ENCODE measurements at regions not wholly inside any gene's neighbourhood (a gene's known extent, or its start where the extent isn't known, plus 50 kb on each side); places are given as distances from the start of the nearest gene placed in this dataset.

DNA sequence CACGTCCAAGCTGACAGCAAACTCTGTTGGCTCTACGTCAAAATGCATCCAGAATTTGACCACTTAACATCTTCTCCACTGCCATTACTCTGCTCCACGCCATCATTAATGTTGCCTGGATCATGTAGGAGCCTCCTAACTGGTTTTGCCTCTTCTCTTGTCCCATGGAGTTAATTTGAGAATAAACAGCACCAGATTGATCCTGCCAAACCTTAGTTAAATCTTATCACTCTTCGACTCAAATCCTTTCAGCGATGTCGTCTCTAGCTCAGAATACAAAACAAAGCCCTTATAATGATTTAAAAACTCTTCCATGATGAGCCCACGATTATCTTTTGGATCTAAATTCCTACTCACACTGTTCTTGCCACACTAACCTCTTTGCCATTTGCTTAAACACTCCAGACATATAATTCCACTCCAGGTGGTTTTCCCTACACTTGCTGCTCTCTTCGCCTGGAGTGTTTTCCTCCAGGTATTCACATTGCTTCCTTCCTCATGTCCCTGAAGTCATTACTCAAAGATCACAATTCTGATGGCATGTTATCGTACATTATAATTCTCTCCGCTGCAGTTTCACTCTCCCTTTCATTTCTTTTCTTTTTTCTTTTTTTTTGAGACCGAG, 90.7 kb upstream of the KCNK2 start:
- no peak overlapping the region for H3K4me3 ChIP-seq (ENCODE audit: low read depth, low read length)
- no peak for DNase-seq (ENCODE audit: low read depth)
- TF ChIP-seq, protein P1, sequence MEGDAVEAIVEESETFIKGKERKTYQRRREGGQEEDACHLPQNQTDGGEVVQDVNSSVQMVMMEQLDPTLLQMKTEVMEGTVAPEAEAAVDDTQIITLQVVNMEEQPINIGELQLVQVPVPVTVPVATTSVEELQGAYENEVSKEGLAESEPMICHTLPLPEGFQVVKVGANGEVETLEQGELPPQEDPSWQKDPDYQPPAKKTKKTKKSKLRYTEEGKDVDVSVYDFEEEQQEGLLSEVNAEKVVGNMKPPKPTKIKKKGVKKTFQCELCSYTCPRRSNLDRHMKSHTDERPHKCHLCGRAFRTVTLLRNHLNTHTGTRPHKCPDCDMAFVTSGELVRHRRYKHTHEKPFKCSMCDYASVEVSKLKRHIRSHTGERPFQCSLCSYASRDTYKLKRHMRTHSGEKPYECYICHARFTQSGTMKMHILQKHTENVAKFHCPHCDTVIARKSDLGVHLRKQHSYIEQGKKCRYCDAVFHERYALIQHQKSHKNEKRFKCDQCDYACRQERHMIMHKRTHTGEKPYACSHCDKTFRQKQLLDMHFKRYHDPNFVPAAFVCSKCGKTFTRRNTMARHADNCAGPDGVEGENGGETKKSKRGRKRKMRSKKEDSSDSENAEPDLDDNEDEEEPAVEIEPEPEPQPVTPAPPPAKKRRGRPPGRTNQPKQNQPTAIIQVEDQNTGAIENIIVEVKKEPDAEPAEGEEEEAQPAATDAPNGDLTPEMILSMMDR (IDR thresholded peaks at IDR 0.05; ENCODE audit: insufficient read depth, low read depth, low read length), result no peak

DNA sequence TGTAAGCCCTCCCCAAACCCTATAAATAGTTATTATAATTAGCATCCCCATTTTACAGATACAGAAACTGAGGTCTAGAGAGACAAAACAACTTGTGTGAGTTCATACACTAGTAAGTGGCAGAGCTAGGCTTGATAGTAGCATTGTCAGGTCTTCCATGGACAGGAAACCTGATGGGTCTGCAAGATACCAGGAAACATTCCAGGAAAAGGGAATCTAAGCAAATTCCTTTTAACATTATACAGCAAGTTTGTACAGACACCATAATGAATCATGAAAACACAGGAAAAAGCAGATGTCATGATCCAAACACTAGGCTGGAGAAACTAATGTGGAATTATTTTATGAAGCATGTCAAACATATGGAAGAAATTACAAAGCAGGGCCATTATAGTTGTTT, 89.1 kb upstream of the KCNK2 start:
- TF ChIP-seq, protein P1 (IDR thresholded peaks at IDR 0.05; ENCODE audit: insufficient read depth, low read depth, low read length), result no peak

DNA sequence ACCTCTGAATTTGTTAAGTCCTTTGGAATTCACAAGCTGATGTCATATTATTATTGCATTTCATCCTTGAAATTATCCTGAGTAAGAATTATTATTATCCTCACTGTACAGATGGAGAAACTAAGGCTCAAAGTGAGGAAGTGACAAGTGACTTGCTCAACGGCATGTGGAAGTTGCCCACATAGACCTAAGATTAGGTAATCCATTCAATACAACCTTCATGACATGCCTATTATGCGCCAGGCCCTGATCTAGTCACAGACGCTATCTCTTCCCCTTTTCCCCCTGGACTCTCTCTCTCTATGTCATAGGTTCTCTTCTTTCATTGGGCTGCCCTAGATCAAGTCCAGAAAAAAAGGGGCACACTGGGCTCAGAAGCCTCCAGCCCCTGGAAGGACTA, 84.9 kb upstream of the KCNK2 start:
- TF ChIP-seq, protein P1 (IDR thresholded peaks at IDR 0.05; ENCODE audit: insufficient read depth, low read depth, low read length), result no peak
- no peak for DNase-seq (ENCODE audit: low read depth)
- no peak overlapping the region for H3K4me3 ChIP-seq (ENCODE audit: low read depth, low read length)

More for the DNA sequence above, 89.1 kb upstream of the KCNK2 start:
- DNase-seq (ENCODE audit: low read depth), result no peak
- H3K4me3 ChIP-seq (ENCODE audit: low read depth, low read length), result no peak overlapping the region

DNA sequence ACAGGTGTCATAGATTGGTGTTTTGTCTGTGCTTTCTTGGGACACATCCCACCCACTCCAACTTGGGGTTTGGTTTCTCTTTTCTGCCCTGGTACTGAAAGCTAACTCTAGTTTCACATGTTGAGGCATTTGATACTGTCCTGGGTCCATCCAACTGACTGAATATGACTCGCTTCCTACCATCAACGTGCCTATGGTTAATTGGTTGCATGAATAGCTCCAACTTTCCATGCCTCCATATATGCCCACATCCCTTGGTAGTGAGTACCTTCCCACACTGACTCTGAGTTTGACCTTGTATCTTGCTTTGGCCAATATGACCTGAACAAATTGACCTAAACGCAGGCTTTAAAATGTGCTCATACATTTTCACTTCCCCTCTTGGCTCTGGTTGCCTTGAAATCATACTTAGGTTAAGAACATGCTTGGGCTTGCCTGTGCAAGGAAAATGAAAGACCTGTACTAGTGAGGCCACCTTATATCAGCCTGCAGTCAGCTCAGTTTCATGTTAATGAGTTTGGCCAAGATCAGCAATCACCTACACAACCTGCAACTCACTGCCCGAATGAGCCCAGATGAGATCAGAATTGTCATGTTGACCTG, 81.0 kb upstream of the KCNK2 start:
- TF ChIP-seq, protein P1 (IDR thresholded peaks at IDR 0.05; ENCODE audit: insufficient read depth, low read depth, low read length), result no peak
- DNase-seq (ENCODE audit: low read depth), result no peak
- no peak overlapping the region for H3K4me3 ChIP-seq (ENCODE audit: low read depth, low read length)

DNA sequence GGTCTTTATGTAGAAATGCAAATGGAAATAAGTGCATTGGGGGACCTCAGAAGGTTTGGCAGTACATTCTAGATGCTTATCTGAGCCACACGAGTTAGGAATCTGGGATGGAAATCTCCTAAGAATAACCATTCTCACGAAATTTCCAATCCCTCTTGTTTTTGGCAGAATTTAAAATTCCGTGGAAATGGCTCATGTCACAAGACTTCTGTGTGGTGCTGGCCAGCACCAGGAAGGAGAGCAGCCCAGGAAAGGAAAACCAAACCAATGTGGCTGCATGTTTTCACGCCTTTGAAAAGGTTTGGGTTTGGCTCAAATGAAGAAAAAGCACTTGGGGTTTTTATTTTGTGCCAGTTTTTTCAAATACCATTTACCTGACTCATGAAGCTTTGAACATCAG, 80.1 kb upstream of the KCNK2 start:
- peak; percentile 68 for DNase-seq (ENCODE audit: low read depth)

GRCh38 chr1:215003686-215004085, 78.9 kb upstream of the KCNK2 start:
- no peak for DNase-seq (ENCODE audit: low read depth)
- H3K4me3 ChIP-seq (ENCODE audit: low read depth, low read length), result no peak overlapping the region
- TF ChIP-seq, protein P1 (IDR thresholded peaks at IDR 0.05; ENCODE audit: insufficient read depth, low read depth, low read length), result no peak

More for the DNA sequence above, 80.1 kb upstream of the KCNK2 start:
- TF ChIP-seq, protein P1 (IDR thresholded peaks at IDR 0.05; ENCODE audit: insufficient read depth, low read depth, low read length), result no peak
- no peak overlapping the region for H3K4me3 ChIP-seq (ENCODE audit: low read depth, low read length)
